Neuronal stem cell (in vitro differentiated cells): ENCODE measurements at regions not wholly inside any gene's neighbourhood (a gene's known extent, or its start where the extent isn't known, plus 50 kb on each side); places are given as distances from the start of the nearest gene placed in this dataset.

Experiments used
- DNase-seq: peaks from one replicate; pipeline ENCODE4 v3.0.0-alpha.2; 2013; ENCODE audit warnings: low spot score
- H2AFZ ChIP-seq: one replicate; pipeline ENCODE4 v1.6.1; 2013; ENCODE audit warnings: mild to moderate bottlenecking, low read length, inconsistent platforms
- H2AK5ac ChIP-seq: 2 replicates; pipeline ENCODE4 v1.6.1; 2013; ENCODE audit warnings: low read depth, mild to moderate bottlenecking, inconsistent platforms, low read length, moderate library complexity, mixed read lengths
- H2BK120ac ChIP-seq: 2 replicates; pipeline ENCODE4 v1.6.1; 2013; ENCODE audit warnings: low read depth, mild to moderate bottlenecking, inconsistent platforms, low read length, moderate library complexity, mixed read lengths
- H2BK12ac ChIP-seq: one replicate; pipeline ENCODE4 v1.6.1; 2013; ENCODE audit warnings: low read length, inconsistent platforms
- H2BK15ac ChIP-seq: 2 replicates; pipeline ENCODE4 v1.6.1; 2013; ENCODE audit warnings: mild to moderate bottlenecking, low read length, inconsistent platforms, mixed read lengths
- H2BK5ac ChIP-seq: one replicate; pipeline ENCODE4 v1.6.1; 2013; ENCODE audit warnings: inconsistent platforms, mild to moderate bottlenecking, low read length, moderate library complexity
- H3K14ac ChIP-seq: one replicate; pipeline ENCODE4 v1.6.1; 2013; ENCODE audit warnings: low read length, inconsistent platforms
- H3K18ac ChIP-seq: 2 replicates; pipeline ENCODE4 v1.6.1; 2013; ENCODE audit warnings: low read length, inconsistent platforms
- H3K23ac ChIP-seq: 2 replicates; pipeline ENCODE4 v1.6.1; 2013; ENCODE audit warnings: low read depth, mild to moderate bottlenecking, mixed read lengths, low read length, inconsistent platforms; ENCODE audit not compliant: poor library complexity
- H3K27ac ChIP-seq: replicated peaks from 3 replicates; pipeline ENCODE4 v1.5.1; 2013; ENCODE audit warnings: low read length, inconsistent platforms
- H3K27me3 ChIP-seq, 3 experiments: 2 replicates each; pipeline ENCODE4 v1.6.1; 2013; ENCODE audit warnings: low read length in 3 of 3, mild to moderate bottlenecking in 2 of 3, inconsistent platforms in 1 of 3, low read depth in 1 of 3, mixed read lengths in 1 of 3, moderate library complexity in 1 of 3; ENCODE audit not compliant: control insufficient read depth in 3 of 3, insufficient read depth in 3 of 3
- H3K36me3 ChIP-seq, 2 donors: replicated peaks in 1 of 2; 2 replicates each; pipeline ENCODE4 v1.6.1; 2013; ENCODE audit warnings: low read length in 2 of 2; ENCODE audit not compliant: control insufficient read depth in 2 of 2, insufficient read depth in 2 of 2
- H3K4ac ChIP-seq: 2 replicates; pipeline ENCODE4 v1.6.1; 2013; ENCODE audit warnings: inconsistent platforms, mild to moderate bottlenecking, low read length, moderate library complexity
- H3K4me1 ChIP-seq, 2 donors: 1 replicate in 1 of 2; 2 replicates in 1 of 2; pipeline ENCODE4 v1.6.1; 2013; ENCODE audit warnings: low read length in 2 of 2, low read depth in 1 of 2; ENCODE audit not compliant: control insufficient read depth in 2 of 2, insufficient read depth in 1 of 2
- H3K4me2 ChIP-seq: one replicate; pipeline ENCODE4 v1.6.1; 2013; ENCODE audit warnings: mild to moderate bottlenecking, low read length, inconsistent platforms; ENCODE audit not compliant: insufficient read depth, poor library complexity, severe bottlenecking
- H3K4me3 ChIP-seq, 2 donors: 2 replicates each; pipeline ENCODE4 v1.5.1; 2013; ENCODE audit warnings: low read length in 2 of 2, mild to moderate bottlenecking in 2 of 2, inconsistent platforms in 1 of 2, moderate library complexity in 1 of 2
- H3K79me1 ChIP-seq: one replicate; pipeline ENCODE4 v1.6.1; 2013; ENCODE audit warnings: low read depth, mild to moderate bottlenecking, inconsistent platforms, low read length, moderate library complexity
- H3K9ac ChIP-seq: one replicate; pipeline ENCODE4 v1.6.1; 2013; ENCODE audit warnings: mild to moderate bottlenecking, low read depth, low read length, inconsistent platforms; ENCODE audit not compliant: poor library complexity
- H3K9me3 ChIP-seq, 2 donors: replicated peaks in 1 of 2; 2 replicates each; pipeline versions ENCODE3 to v1.6.1; 2013; ENCODE audit warnings: low read length in 2 of 2, mild to moderate bottlenecking in 2 of 2, inconsistent platforms in 1 of 2, low read depth in 1 of 2, mixed read lengths in 1 of 2, moderate library complexity in 1 of 2; ENCODE audit not compliant: control insufficient read depth in 2 of 2, insufficient read depth in 1 of 2
- H4K8ac ChIP-seq: one replicate; pipeline ENCODE4 v1.6.1; 2013; ENCODE audit warnings: low read depth, mild to moderate bottlenecking, inconsistent platforms, low read length, moderate library complexity
- H4K91ac ChIP-seq: one replicate; pipeline ENCODE4 v1.6.1; 2013; ENCODE audit warnings: low read length, low read depth, mild to moderate bottlenecking, inconsistent platforms; ENCODE audit not compliant: poor library complexity
- WGBS, 2 donors: extraction: QIAGEN DNeasy Blood & Tissue Kit; methylation state at CpG; one replicate each; pipeline ENCODE4 v1.1.7; 2013; ENCODE audit warnings: missing lambda C conversion rate in 2 of 2, mixed read lengths in 1 of 2; ENCODE audit not compliant: insufficient read length in 2 of 2, insufficient replicate concordance in 1 of 2; ENCODE audit errors: extremely low coverage in 2 of 2; 5-methylcytosine and 5-hydroxymethylcytosine counted together

GRCh38 chr5:124418390-124418789 is 328.0 kb downstream of the ZNF608 start:
- WGBS, 2 donors, result no CpG with 5 or more reads among the region's 2 CpGs
- H2BK15ac ChIP-seq, result no peak overlapping the region
- H4K91ac ChIP-seq, result no peak overlapping the region
- no peak overlapping the region for H3K14ac ChIP-seq
- no peak overlapping the region for H3K4me2 ChIP-seq
- no peak overlapping the region for H3K4ac ChIP-seq
- no peak overlapping the region for H2AK5ac ChIP-seq
- no peaks in the 10 kb centered on the region for H3K27me3 ChIP-seq
- no peaks in the 10 kb centered on the region for H3K4me1 ChIP-seq
- H3K4me3 ChIP-seq, result no peak overlapping the region
- no peak overlapping the region for H2BK120ac ChIP-seq
- DNase-seq, result no peak
- no peak overlapping the region for H3K18ac ChIP-seq
- no peaks in the 10 kb centered on the region for H3K36me3 ChIP-seq
- H3K9me3 ChIP-seq, result peaks cover 3 to 22% of the 10 kb centered on the region in 2 donors
- H3K23ac ChIP-seq, result no peak overlapping the region
- no peak overlapping the region for H3K27ac ChIP-seq
- H2AFZ ChIP-seq, result no peak overlapping the region
- H2BK5ac ChIP-seq, result no peak overlapping the region
- H3K9ac ChIP-seq, result no peak overlapping the region
- H3K79me1 ChIP-seq, result no peaks in the 10 kb centered on the region
- H2BK12ac ChIP-seq, result no peak overlapping the region
- H4K8ac ChIP-seq, result no peak overlapping the region

GRCh38 chr5:124417196-124417595 is 329.2 kb downstream of the ZNF608 start:
- Histone ChIP-seq H2BK120ac (no peak overlapping the region), H2BK15ac (no peak overlapping the region), H3K4me1 (no peaks in the 10 kb centered on the region), H3K4me2 (no peak overlapping the region), H3K9ac (no peak overlapping the region), H3K9me3 (peaks cover 2 to 15% of the 10 kb centered on the region in 2 donors), H3K79me1 (no peaks in the 10 kb centered on the region), H3K4me3 (no peak overlapping the region), H4K8ac (no peak overlapping the region), H3K4ac (no peak overlapping the region), H3K27me3 (no peaks in the 10 kb centered on the region), H3K23ac (no peak overlapping the region), H2BK5ac (no peak overlapping the region), H3K36me3 (no peaks in the 10 kb centered on the region), H3K14ac (no peak overlapping the region), H2BK12ac (no peak overlapping the region), H3K27ac (no peak overlapping the region), H4K91ac (no peak overlapping the region), H2AK5ac (no peak overlapping the region), H2AFZ (no peak overlapping the region), H3K18ac (no peak overlapping the region)
- DNase-seq, result no peak

- Histone ChIP-seq H3K4ac (no peak overlapping the region), H4K91ac (no peak overlapping the region), H2AK5ac (no peak overlapping the region), H3K4me1 (no peaks in the 10 kb centered on the region), H2BK5ac (no peak overlapping the region), H2BK120ac (no peak overlapping the region), H3K79me1 (no peaks in the 10 kb centered on the region), H3K23ac (no peak overlapping the region), H3K18ac (no peak overlapping the region), H3K9me3 (peaks cover 2 to 9% of the 10 kb centered on the region in 2 donors), H3K9ac (no peak overlapping the region), H3K36me3 (no peaks in the 10 kb centered on the region), H3K27ac (no peak overlapping the region), H2BK12ac (no peak overlapping the region), H3K14ac (no peak overlapping the region), H3K27me3 (no peaks in the 10 kb centered on the region), H3K4me2 (no peak overlapping the region), H4K8ac (no peak overlapping the region), H2BK15ac (no peak overlapping the region), H3K4me3 (no peak overlapping the region), H2AFZ (no peak overlapping the region)
- DNase-seq, result no peak
- no CpG with 5 or more reads among the region's 3 CpGs for WGBS, 2 donors
Measured at GRCh38 chr5:124416627-124417026, 329.8 kb downstream of the ZNF608 start.

- Histone ChIP-seq H4K8ac (no peak overlapping the region), H2AFZ (no peak overlapping the region), H3K4ac (no peak overlapping the region), H3K9ac (no peak overlapping the region), H3K14ac (no peak overlapping the region), H2BK12ac (no peak overlapping the region), H3K4me2 (no peak overlapping the region), H3K4me1 (no peaks in the 10 kb centered on the region), H4K91ac (no peak overlapping the region), H3K18ac (no peak overlapping the region), H2BK120ac (no peak overlapping the region), H3K27ac (no peak overlapping the region), H3K36me3 (no peaks in the 10 kb centered on the region), H3K79me1 (no peaks in the 10 kb centered on the region), H3K9me3 (peaks cover 2 to 3% of the 10 kb centered on the region in 2 donors), H3K4me3 (no peak overlapping the region), H2BK5ac (no peak overlapping the region), H3K23ac (no peak overlapping the region), H3K27me3 (no peaks in the 10 kb centered on the region), H2AK5ac (no peak overlapping the region), H2BK15ac (no peak overlapping the region)
- no CpG with 5 or more reads among the region's 3 CpGs for WGBS, 2 donors
- no peak for DNase-seq
Measured at GRCh38 chr5:124414973-124415372, 331.5 kb downstream of the ZNF608 start.
